ENCODE measurements at regions not wholly inside any gene's neighbourhood (a gene's known extent, or its start where the extent isn't known, plus 50 kb on each side); places are given as distances from the start of the nearest gene placed in this dataset.
"Not testable (repeated sequence)": the region's sequence is repeated elsewhere in the genome, so short reads cannot be mapped to it uniquely, and the experiment has no call there.

DNA sequence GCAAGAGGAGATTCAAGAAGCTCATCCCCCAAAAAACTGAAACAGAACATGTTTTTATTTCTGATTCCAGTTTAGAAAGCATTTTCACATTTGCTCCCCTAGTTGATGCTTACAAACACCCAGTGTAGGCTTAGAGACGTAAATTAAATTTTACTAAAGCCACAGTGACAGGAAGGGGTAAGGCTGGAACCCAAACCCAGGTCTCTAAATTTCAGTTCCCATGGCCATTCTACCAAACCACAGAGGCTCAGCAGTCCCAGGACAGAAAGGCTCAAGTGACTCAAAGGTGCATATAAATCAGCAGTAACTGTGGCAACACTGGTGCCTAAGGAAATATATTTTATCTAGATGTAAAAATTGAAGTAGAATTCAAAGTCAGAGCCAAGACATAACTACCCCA lies 128.7 kb downstream of the CEP120 start:
- no peak for DNase-seq

DNA sequence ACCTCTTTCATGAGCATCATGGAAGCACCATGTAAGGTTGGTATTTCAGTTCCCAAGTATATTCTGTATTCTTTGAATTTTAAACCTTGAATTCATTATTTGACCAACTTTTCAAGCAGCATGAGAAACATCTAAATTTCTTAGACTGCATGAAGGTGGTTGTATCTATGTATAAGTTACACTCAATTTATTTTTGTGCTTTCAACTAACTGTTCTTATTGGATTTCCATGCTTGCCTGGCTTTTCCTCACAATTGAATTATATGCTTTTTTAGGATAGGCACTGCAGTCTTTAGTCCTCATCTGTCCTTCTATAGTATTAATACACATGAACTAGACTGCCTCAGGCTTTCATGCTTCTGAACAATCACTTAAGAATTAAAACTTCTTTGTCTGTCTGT lies 134.0 kb downstream of the CEP120 start:
- no peak for DNase-seq

DNA sequence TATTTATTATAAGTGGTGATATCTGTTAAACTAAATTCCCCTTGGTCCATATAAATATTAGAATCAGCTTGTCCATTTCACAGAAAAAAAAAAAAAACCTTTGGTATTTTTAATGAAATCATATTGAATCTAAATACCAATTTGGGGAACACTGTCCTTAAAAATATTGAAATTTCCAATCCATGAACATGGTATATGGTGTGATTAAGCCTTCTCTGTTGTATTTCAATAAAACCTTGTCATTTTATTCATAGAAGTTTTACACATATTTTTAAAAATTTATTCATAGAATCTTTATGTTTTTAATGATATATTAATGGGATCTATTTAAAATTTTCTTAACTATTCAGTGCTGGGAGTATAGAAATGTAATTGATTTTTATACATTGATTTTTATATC lies 135.3 kb downstream of the CEP120 start:
- no peak for DNase-seq

DNA sequence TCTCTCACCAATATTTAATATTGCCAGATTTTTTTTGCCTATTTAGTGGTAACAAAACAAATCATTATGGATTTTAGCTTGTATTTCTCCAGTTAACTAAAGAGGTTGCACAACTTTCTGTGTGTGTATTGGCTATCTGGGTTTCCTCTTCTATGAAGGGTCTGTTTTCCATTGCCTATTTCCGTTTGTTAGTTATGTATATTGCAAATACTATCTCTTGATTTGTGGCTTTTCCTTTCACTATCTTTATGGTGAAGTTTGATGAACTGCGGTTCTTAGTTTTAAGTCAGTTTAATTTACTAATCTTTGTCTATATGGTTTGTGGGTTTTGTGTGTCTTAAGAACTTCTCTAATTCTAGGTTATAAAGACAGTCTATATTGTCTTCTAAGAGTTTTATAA lies 136.3 kb downstream of the CEP120 start:
- no peak for DNase-seq

DNA sequence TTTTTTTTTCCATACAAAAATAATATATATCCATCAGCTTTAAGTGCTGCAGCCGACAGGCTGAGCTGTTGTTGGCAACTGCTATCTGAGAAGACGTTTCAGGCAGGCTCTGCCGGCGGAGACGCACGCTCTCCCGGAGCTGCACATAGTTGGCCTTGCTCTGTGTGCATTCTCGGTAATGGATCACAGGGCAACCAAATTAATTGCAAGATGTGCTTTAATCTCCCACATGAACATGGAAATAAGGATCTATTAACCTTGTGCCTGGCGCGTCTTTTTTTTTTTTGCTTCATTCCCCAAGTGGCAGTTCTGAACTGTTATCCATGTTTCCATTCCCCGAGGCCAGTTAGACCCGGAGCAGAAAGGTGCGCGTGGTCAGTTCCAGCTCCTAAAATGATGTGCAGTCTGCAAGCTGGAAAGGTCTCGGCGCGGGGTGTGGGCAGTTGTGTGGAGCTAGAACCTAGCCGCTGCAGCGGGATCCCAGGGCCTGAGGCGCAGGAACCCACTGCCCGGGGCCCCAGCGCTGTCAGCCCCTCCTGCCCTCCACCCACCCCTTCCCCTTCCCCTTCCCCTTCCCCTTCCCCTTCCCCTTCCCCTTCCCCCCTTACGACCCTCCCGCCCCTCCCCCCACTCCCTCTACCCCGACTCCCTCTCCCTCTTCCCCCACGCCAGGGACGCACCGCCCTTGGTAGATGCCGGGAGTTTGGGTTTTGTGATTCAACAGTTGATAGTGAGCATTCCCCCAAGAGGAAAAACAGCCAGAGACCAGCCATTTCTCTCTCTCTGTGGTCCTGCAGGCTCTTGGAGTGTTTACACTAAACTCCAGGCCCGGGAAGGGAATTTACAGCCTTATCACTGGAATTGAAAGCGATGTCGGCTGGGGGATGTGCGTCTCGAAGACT lies 137.8 kb downstream of the CEP120 start:
- DNase-seq, result peak in 5 of 58 donors; percentile 0 to 7 (median 1)

DNA sequence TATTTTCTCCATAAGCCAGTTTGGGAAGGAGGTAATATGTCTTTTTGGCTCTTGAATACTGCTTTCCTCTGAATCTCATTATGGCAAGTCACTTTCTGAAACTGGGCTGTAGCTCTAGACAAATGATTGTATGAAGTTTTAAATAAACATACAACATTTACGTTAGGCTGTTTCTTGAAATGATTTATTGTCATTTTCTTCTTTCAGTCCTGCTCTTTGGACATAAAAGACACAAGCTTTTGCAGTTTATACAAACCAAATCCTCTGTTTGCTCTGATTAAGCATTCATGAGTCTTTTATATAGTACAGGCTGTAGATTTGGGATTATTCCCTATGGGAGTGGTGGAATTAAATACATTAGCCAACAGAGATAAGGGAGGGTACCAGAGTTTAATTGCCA lies 139.7 kb downstream of the CEP120 start:
- DNase-seq, result no peak

DNA sequence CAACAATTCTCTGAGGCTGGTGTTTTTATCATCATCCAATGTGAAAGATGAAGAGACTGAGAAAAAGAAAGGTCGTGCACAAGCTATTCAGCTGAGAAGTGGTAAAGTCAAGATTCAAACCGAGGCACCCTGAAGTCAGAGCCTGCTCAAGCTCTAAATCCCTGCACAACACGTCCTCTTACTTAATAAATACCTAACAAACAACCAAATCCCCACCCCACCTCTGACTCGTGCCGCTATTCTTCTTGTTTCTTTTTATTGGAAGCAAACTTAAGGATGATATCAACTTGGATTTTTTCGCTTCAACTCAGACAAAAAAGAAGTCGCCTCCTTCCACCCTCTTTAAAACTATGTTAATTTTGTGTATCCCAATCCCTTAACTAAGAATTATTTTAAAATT lies 140.2 kb downstream of the CEP120 start:
- no peak for DNase-seq

DNA sequence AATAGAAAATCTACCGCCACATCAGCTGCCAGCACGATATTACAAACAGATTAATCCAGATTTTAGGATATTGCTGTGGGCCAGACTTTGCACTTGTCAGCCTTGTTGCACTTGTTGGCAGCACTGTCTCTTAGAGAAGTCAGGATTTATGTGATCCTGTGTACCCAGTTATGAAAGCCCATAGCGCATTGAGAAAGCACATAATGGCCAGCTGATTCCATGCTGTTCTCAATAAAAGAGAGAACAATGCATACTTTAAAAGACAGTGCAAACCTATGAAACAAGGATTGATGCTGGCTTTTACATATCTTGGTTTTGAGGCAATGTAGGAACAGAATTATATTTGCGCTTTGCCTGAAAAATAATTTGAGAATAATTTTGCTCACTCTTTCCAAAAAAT lies 140.8 kb downstream of the CEP120 start:
- no peak for DNase-seq

DNA sequence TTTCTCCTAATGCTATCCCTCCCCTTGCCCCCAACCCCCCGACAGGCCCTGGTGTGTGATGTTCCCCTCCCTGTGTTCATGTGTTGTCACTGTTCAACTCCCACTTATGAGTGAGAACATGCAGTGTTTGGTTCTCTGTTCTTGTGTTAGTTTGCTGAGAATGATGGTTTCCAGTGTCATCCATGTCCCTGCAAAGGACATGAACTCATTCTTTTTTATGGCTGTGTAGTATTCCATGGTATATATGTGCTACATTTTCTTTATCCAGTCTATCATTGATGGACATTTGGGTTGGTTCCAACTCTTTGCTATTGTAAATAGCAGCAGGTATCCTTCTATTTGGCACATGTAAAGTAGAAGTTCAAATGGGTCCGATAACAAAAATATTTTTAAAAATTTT lies 142.3 kb downstream of the CEP120 start:
- DNase-seq, result not testable (repeated sequence)

DNA sequence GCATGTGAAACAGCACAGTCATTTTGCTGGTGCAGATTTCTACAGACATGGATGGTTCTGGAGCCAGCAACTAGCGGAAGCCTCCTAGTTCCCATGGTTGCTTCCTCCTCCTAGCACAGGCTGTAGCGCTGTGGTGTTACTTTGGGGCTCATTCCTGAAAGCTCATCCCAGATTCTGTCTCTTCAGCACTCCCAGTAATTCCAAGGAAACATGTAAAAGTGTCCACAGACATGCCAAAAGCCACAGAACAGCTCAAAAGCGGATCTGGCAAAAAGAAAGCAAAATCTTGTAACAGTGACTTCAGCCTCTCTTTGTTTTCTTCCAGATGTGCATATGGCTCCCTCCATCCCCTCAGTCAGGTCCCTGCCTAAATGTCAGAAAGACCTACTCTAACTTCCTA lies 144.1 kb downstream of the CEP120 start:
- no peak for DNase-seq

DNA sequence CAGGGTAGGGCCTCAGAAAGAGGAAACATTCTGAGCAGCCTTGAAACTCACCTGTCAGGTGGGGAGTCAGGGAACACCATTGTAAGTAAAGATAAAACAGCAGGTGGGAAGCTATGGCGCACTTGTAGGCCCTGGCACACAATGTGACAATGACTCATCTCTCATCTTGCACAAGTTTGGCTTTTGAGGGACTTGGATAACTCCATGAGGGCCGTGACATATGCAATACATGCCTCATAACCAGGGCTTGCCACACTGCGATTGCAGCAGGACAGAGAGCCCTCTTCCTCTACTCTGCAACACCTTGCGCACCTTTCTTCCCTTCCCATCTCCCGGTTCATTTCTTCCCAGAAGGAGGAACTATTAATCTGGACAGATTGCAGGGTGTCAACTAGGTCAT lies 144.9 kb downstream of the CEP120 start:
- DNase-seq, result no peak

DNA sequence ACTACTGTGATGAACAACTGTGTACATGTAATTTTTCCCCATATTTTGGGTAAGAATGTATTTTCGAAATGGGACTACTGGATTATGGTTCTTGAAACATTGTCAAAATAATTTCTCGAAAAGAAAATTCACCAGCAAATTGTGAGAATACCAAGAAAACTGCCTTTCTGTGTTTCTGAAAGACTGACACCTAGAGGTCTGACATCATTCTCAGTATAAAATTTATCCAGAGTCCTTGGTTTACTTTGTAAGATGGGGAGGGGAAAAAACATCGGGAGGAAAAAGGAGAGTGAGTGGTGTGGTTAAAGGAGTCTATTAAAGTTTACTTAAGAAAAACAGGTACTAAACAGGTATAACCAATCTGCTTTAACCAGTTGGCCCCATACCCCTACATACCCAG lies 149.2 kb downstream of the CEP120 start:
- DNase-seq, result no peak

DNA sequence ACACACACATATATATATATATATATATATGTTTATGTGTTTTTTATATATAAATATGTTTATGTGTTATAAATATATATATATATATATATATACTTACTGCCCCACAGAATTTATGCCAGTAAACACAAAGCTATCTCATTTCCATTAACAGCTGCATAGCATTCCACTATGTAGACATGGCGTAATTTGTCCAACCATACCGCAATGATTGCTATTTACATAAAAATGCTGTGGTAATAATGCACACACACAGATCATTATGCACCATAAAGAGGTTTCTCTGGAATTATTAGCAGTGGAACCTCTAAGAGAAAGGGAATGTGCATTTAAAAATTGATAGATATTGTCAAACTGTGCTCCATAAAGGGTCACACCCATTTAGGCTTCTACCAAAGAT lies 150.1 kb downstream of the CEP120 start:
- DNase-seq, result no peak

DNA sequence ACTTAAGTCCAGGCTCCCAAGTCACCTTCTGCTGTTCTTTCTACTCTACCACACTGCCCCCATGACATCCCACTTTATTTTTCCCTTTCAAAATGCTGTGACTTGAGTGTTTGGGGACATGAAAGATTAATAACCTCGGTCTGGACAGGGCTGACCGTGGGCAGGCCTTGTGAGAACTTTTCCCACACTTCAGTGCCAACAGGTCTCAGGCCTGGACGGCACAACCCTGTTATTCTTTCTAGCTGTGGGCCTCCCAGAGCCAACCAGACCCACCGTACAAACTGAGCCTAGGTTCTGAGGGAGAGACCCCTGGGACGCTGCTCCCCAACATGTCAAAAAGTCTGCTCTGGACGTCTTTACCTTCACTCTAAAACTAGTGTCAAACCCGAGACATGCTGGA lies 153.4 kb downstream of the CEP120 start:
- no peak for DNase-seq

DNA sequence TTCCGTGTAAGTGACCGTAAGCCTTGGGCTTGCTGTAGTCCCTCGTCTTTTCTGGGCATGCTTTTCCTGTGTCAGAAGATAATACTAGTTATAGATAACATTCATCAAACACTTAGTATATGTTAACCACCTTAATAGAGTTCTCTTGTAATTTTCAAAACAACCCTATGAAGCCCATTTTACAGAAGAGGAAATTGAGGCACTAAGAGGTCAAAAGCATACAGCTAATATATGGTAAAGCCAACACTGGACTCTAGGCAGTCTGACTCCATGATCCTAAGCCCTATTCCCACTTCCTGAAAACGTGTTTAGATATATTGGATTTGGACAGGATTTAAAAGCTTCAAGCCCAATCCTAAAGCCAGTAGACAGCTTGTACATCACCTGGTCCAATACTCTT lies 153.8 kb downstream of the CEP120 start:
- DNase-seq, result no peak

DNA sequence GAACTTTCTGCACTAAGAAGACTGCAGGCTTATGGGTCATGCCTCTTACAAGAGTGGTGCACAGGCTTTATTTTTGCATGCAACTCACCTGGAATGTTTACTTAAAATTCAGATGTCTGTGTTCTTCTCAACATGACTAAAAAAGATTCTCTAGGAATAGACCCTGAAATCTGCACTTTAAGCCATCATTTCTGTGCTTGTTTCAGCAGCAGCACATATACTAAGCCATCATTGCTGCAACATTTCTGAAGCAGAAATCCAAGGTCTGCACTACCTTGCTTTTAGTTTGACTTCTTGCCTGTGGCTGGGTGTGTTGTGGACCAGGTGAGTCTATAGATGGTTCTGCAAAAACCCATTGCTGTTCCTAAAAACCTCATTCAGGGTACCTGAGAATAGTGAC lies 156.8 kb downstream of the CEP120 start:
- no peak for DNase-seq

DNA sequence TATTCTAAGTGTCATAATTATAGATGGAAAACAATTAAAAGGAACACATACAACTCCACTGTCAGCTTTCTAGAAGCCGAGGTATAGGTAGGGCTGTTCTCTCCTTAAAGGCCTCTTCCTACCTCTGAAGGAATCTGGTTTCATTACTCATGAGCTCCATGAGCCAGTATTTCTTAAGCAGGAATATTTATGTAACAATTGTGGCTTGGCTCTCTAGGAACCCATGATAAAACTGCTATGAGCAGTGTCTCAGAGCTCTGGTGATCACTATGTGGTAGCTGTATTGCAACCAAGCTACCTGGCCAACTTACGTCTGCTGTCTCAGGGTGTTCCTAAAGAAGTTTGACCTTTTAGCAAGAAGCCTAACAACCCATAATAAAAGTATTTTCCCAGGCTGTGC lies 157.7 kb downstream of the CEP120 start:
- DNase-seq, result no peak

DNA sequence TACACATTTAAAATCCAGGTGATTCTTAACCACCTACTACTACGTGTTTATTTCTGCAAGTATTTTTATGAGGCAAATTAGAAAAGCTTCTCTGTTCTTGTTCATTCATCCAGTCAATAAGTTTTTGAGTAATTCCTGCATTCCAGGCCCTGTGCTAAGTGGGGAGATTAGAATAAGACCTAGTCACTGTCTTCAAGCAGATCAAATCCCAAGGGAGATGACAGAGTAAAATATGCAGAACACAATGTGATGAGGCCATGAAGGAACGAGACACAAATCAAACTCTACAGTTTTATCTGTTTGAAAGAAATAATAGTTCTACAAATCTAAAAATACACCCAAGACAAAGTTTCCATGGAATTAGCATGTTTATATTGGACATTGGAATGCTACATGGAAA lies 158.8 kb downstream of the CEP120 start:
- no peak for DNase-seq

DNA sequence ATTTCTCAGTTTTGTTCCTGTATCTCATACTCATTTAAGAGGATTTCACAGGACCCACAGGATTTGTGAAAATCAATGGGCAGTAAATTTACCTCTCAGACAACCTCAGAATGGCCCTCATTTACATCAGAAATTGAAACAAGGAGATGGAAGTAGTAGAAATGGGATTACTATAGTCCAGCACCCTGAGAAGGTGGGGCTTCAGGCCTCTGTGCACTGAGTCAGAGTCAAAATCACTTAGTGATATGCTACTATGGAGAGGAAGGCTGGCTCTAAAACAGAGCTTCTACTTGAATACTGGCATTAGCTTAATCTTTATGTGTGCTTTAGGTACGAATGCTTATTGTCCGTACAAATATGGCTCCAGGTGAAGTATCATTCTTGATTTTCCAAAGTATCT lies 159.3 kb downstream of the CEP120 start:
- no peak for DNase-seq

DNA sequence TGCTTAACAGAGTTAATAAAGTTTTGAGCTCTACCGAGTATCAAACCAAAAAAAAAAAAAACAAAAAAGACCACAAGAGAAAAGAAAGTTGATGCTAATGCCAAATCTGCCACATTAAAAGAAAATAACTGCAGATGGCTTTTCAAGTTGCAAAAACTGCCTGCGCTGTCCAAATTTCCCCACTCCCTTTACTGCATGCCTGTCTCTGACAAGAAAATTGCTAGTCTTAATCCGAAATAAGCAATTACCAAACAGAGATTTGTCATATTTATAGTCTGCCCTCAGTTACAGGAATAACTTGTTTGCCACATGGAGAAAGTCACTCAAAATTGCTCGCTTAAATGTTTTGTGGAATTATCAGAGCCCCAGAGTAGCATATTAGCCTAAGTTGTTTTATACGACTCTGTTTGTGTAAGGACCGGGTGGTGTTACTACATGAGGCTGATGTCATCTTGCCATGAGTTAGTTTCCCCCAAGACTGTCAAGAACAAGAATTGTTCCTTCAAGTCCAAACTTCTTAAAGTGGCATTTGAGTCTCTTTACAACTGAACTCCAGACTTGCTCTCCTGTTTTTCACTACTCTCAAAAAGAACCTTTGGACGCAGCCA lies 160.9 kb downstream of the CEP120 start:
- no peak for DNase-seq

DNA sequence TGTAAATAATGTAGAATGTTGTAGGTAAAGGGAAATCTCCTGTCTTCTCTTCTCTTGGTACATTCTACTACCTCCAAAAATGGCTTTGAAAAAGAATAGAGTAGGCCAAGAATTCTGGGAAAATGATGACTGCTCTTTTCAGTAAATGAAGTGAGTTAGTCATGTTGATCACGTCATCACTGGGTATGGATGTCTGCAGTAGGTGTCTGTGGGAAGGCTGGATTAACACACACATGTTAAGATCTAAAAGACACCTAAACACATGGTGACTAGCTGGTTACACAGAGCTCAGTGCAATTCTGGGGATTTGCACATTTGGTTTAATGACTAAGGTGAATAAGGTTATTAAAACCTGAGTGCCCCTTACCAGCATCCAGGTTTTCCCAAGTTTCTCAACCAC lies 161.5 kb downstream of the CEP120 start:
- no peak for DNase-seq

DNA sequence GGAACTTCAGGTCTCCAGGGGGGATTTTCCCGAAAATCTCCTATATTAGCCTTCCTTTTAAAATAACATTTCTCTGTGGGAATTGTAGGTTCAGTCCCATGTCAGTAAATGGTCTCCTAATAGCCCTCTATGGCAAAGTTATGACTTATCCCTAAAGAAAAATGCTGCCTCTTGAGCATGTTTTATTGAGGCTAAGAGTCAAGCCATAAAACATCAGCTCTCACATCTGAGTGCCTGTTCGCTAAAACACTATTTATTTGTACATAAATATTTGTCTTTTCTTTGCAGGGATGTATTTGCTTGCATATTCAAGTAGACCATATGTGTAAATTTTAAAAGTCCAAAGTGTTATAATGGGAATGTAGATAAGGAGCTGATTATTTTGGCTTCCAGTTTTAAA lies 160.4 kb downstream of the PRDM6 start:
- no peak for DNase-seq

DNA sequence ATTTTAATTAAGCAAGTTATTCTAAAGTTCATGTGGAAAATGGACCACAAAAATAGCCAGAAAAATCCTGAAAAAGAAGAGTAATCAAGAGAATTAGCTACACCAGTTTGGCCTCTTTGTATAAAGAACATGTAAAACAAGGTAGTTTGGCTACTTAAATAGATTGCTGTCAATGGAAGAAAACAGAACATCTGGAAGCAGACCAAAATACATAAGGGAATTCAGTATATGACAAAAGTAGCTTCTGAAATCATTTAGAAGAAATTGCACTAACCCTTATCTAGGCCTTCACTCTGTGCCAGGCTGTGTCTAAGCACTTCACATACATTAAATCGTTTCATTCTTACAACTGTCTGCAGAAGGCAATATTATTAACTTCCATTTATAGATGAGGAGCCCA lies 156.6 kb downstream of the PRDM6 start:
- no peak for DNase-seq

Measured in anterior cingulate cortex (tissue), 58 donors.